ENCODE measurements at regions not wholly inside any gene's neighbourhood (a gene's known extent, or its start where the extent isn't known, plus 50 kb on each side); places are given as distances from the start of the nearest gene placed in this dataset.

DNA sequence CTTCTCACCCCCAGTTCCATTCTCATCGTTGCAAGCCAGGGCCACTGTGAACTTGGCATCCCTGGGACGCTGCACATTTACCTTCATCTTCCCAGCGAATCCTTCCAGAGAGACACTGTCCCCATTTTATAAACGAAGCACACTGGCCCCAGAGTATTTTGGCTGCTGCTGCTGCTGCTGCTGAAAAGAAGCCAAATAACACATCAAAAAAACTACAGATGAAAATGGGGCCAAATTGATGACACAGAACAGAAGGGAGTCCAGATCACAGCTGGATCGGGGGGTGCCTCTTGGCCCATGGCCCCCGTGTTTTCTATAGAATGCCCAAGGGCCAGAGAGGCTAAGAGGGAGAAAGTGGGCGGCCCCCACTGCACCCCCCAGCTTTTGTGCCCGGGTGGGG, 221.0 kb upstream of the IGF1R start:
- Histone ChIP-seq H3K9me3 (no peaks in the 10 kb centered on the region), H3K36me3 (no peaks in the 10 kb centered on the region), H3K4me3 (no peak overlapping the region), H3K27me3 (peaks cover 0 to under 1% of the 10 kb centered on the region in 2 donors), H3K4me1 (no peaks in the 10 kb centered on the region), H3K27ac (no peak overlapping the region)
- DNase-seq (no peak), ATAC-seq (no peak)
- no peak for TF ChIP-seq POLR2A (IDR thresholded peaks at IDR 0.05)
- TF ChIP-seq, protein P1, sequence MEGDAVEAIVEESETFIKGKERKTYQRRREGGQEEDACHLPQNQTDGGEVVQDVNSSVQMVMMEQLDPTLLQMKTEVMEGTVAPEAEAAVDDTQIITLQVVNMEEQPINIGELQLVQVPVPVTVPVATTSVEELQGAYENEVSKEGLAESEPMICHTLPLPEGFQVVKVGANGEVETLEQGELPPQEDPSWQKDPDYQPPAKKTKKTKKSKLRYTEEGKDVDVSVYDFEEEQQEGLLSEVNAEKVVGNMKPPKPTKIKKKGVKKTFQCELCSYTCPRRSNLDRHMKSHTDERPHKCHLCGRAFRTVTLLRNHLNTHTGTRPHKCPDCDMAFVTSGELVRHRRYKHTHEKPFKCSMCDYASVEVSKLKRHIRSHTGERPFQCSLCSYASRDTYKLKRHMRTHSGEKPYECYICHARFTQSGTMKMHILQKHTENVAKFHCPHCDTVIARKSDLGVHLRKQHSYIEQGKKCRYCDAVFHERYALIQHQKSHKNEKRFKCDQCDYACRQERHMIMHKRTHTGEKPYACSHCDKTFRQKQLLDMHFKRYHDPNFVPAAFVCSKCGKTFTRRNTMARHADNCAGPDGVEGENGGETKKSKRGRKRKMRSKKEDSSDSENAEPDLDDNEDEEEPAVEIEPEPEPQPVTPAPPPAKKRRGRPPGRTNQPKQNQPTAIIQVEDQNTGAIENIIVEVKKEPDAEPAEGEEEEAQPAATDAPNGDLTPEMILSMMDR (IDR thresholded peaks at IDR 0.05): no peak
- intact Hi-C loops (cut with DNase I): no loop called here
- WGBS (ENCODE audit: insufficient coverage, low coverage, low lambda C conversion rate, missing lambda C conversion rate): 51% methylated on average over 8 of the region's 8 CpGs

DNA sequence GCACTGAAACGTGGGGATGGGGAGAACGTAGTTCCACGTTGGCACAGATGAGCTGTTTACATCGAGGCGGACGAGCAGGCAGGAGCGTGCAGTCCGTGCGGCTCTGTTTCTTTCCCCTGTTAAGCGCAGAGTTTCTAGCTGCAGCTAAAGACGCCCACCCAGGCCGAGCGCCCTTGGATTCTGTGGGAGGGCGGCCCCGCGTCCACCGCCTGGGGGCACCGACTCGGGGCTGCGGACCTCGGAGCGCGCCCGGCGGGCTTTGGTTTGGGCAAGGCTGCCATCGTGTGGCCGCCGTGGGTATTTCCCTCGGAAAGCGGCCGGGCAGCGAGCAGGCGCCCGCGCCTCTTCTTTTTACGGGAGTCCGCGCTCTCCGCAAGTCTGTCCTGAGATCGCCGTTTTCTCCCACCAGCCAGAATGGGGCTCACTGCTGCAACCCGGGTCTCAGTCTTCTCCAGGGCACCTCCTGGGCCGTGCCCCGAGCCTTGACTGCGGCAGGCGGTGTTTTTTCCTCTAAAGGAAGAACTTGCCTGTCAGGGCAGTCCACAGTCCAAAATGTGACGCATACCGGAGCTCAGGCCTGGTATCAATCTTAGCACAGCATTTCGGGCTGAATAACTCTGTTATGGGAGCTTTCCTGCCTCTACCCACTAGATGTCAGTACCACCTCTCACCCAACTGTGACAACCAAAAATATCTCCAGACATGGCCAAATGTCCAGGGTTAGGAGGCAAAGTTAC, 219.9 kb upstream of the IGF1R start:
- Histone ChIP-seq H3K27ac (peak overlapping the region in 1 of 3 donors; percentile 59), H3K9me3 (no peaks in the 10 kb centered on the region), H3K4me3 (peak overlapping the region; percentile 15 to 49 (median 35)), H3K4me1 (no peaks in the 10 kb centered on the region), H3K27me3 (no peaks in the 10 kb centered on the region), H3K36me3 (no peaks in the 10 kb centered on the region)
- DNase-seq: peak; percentile 76 to 83 (median 77)
- 2% methylated on average over 12 of the region's 49 CpGs for WGBS (ENCODE audit: insufficient coverage, low coverage, low lambda C conversion rate, missing lambda C conversion rate)
- peak; percentile 93 to 96 (median 96) for ATAC-seq
- no peak for TF ChIP-seq POLR2A (IDR thresholded peaks at IDR 0.05)
- TF ChIP-seq, protein P1 (IDR thresholded peaks at IDR 0.05): peak; percentile 81 to 86 (median 85)
- intact Hi-C loops (cut with DNase I): no loop called here

GRCh38 chr15:98431171-98431570, 217.2 kb upstream of the IGF1R start:
- WGBS (ENCODE audit: insufficient coverage, low coverage, low lambda C conversion rate, missing lambda C conversion rate): 88% methylated on average over 5 of the region's 9 CpGs
- intact Hi-C loops (cut with DNase I): loop anchor here in 1 of 2 donors (10.0 kb wide), 1 partner anchor 234 kb away; no protein-coding TSS in a partner anchor

DNA sequence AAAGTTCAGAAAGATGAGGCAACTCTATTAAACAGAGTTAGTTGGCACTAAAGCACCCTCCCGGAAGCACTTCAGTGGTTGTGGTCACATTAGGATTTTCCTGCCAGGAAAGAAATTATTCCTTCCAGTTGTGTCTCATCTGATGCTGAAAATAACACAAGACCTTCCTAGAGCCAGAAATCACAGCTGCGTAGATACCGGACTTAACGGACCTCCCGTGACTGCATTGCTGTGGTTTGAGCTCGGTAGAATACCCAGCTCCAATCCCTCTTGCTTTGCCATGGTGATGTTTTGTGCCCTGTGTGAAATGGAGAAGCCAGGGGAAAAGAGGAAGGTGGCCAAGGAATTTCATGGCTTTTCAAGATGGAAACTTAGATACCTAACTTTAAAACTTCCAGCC, 215.0 kb upstream of the IGF1R start:
- ATAC-seq (no peak), DNase-seq (no peak)
- Histone ChIP-seq H3K27me3 (no peaks in the 10 kb centered on the region), H3K36me3 (no peaks in the 10 kb centered on the region), H3K9me3 (no peaks in the 10 kb centered on the region), H3K4me1 (no peaks in the 10 kb centered on the region), H3K4me3 (no peak overlapping the region), H3K27ac (no peak overlapping the region)
- TF ChIP-seq, protein P1 (IDR thresholded peaks at IDR 0.05): no peak
- intact Hi-C loops (cut with DNase I): loop anchor here in 1 of 2 donors (10.0 kb wide), 1 partner anchor 231 kb away; no protein-coding TSS in a partner anchor
- WGBS (ENCODE audit: insufficient coverage, low coverage, low lambda C conversion rate, missing lambda C conversion rate): 67% methylated on average over 6 of the region's 6 CpGs

More at GRCh38 chr15:98431171-98431570, 217.2 kb upstream of the IGF1R start:
- no peak overlapping the region for H3K27ac ChIP-seq
- H3K4me1 ChIP-seq: no peaks in the 10 kb centered on the region
- DNase-seq: no peak
- no peak for TF ChIP-seq POLR2A (IDR thresholded peaks at IDR 0.05)
- TF ChIP-seq, protein P1 (IDR thresholded peaks at IDR 0.05): no peak
- no peaks in the 10 kb centered on the region for H3K9me3 ChIP-seq
- no peak overlapping the region for H3K4me3 ChIP-seq
- H3K27me3 ChIP-seq: no peaks in the 10 kb centered on the region
- no peak for ATAC-seq
- no peaks in the 10 kb centered on the region for H3K36me3 ChIP-seq
